Central memory CD8-positive, alpha-beta T cell (primary cell): ENCODE measurements at regions not wholly inside any gene's neighbourhood (a gene's known extent, or its start where the extent isn't known, plus 50 kb on each side); places are given as distances from the start of the nearest gene placed in this dataset.

Experiments
- ATAC-seq: fragments of 150-1000 bp; cut with Tn5 transposase; replicated peaks from 2 replicates; pipeline ENCODE4 v1.10.0; 2022; ENCODE audit warnings: mild to moderate bottlenecking, moderate FRiP score, moderate number of reproducible peaks; ENCODE audit not compliant: poor library complexity, severe bottlenecking; ENCODE audit errors: extremely low read depth
- DNase-seq, 2 donors: peaks; one replicate each; pipeline ENCODE4 v3.0.0; 2021; ENCODE audit warnings: low spot score in 2 of 2
- H3K27ac Mint-ChIP-seq: one replicate; pipeline ENCODE4 v1.8.0; 2022; ENCODE audit warnings: low read depth, mild to moderate bottlenecking, moderate library complexity, mixed read lengths
- H3K27me3 Mint-ChIP-seq: one replicate; pipeline ENCODE4 v1.8.0; 2022; ENCODE audit warnings: mixed read lengths
- H3K36me3 Mint-ChIP-seq: one replicate; pipeline ENCODE4 v1.8.0; 2022; ENCODE audit warnings: mild to moderate bottlenecking, moderate library complexity, mixed read lengths; ENCODE audit not compliant: insufficient read depth
- H3K4me1 Mint-ChIP-seq: one replicate; pipeline ENCODE4 v1.8.0; 2022; ENCODE audit warnings: mixed read lengths
- H3K4me3 Mint-ChIP-seq: one replicate; pipeline ENCODE4 v1.8.0; 2022; ENCODE audit warnings: mild to moderate bottlenecking, moderate library complexity, mixed read lengths
- H3K9me3 Mint-ChIP-seq: one replicate; pipeline ENCODE4 v1.8.0; 2022; ENCODE audit warnings: mixed read lengths

DNA sequence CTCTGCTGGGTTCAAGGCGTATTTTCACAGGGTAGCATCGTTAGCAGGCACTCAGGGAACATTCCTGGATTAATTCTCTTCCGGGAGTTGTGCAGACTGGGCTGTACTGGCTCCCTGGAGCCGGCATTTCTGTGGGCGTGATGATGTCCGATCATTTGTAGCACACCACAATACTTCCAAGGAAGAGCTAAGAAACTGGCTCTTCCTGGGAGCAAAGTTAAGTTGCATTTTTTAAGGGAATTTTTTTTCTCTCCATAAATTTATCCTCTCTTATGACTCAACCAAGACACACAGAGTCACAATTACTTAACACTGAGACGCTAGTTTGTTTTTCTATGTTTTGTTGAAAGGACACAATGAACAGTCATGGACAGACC, 211.6 kb upstream of the FOXF1 start:
- no peak overlapping the region for H3K4me3 Mint-ChIP-seq
- H3K27me3 Mint-ChIP-seq = peaks cover 81% of the 10 kb centered on the region
- DNase-seq (no peak), ATAC-seq (no peak)
- H3K36me3 Mint-ChIP-seq = no peaks in the 10 kb centered on the region
- no peaks in the 10 kb centered on the region for H3K9me3 Mint-ChIP-seq
- no peaks in the 10 kb centered on the region for H3K4me1 Mint-ChIP-seq
- no peak overlapping the region for H3K27ac Mint-ChIP-seq

GRCh38 chr16:86299882-86300610, 210.3 kb upstream of the FOXF1 start:
- ATAC-seq = no peak
- Mint-ChIP-seq H3K27ac (no peak overlapping the region), H3K9me3 (no peaks in the 10 kb centered on the region), H3K36me3 (no peaks in the 10 kb centered on the region), H3K4me3 (no peak overlapping the region), H3K4me1 (no peaks in the 10 kb centered on the region), H3K27me3 (peaks cover 70% of the 10 kb centered on the region)
- no peak for DNase-seq

DNA sequence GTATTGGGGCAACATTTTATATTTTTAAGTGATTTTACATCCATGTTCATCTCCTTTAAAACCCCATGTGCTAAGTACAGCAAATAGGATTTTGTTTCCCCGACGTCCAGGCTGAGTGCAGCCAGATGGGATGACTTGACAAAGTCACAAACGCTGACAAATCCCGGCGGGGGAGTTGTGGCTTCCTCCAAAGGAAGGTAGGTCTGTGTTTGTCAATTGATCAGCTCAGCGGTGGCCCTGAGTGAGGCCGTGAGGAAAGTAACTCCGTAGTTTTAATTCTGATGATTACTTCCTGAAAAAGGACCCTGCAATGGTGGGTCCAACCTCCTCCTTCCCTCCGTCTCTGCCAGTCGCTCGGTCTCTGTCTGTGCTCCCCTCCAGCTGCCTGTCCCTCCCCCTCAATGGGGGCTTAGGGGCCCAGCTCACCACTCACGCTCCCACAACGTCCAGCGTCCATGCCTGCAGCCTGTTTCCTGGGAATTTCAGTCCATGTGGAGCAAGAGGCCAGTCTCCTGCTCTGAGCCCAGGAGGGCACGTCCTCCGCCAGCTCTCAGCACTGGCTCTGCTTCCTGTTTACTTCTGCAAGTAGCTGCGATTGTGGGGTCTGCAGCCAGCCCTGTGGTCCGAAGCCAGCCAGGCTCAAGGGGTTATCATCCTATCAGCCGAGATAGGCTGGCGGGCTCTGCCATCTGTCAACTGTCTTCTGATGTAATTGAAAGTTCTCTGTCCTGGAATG, 209.4 kb upstream of the FOXF1 start:
- no peaks in the 10 kb centered on the region for H3K36me3 Mint-ChIP-seq
- no peak for ATAC-seq
- no peak overlapping the region for H3K4me3 Mint-ChIP-seq
- no peak overlapping the region for H3K27ac Mint-ChIP-seq
- peaks cover 64% of the 10 kb centered on the region for H3K27me3 Mint-ChIP-seq
- no peaks in the 10 kb centered on the region for H3K4me1 Mint-ChIP-seq
- H3K9me3 Mint-ChIP-seq = no peaks in the 10 kb centered on the region
- no peak for DNase-seq

DNA sequence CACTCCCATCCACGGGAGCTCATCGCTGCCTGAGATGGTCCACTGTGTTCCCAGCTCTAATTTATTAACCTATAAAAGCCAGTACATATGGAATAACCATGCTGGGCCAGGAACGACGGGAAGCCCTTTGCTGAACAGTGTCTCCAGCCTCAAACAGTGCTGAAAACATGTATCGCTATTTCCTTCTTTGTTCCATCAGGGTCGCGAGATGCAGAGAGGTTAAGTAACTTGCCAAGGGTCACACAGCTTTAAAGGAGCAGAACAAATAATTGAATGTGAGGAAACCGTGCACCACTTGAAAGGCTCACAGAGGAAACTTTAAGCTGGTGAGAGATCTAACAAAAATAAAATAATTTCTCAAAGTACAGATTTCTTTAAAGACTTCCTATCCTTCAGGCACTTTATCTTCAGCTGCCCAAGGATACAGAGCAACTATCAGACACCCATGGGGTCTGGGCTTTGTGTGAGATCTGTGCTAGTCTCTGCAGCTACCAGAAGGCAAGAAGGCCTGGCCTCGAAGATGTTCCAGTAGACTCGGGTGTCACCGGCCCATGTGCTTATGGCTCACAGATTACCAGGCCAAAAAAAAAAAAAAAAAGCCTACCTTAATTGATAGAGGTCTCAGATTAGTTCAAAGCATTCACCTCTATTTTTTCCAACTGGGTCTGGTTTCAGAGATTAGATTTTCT, 207.8 kb upstream of the FOXF1 start:
- Mint-ChIP-seq H3K4me3 (no peak overlapping the region), H3K27me3 (peaks cover 63% of the 10 kb centered on the region), H3K27ac (no peak overlapping the region), H3K4me1 (no peaks in the 10 kb centered on the region), H3K9me3 (no peaks in the 10 kb centered on the region), H3K36me3 (no peaks in the 10 kb centered on the region)
- DNase-seq (no peak), ATAC-seq (no peak)

DNA sequence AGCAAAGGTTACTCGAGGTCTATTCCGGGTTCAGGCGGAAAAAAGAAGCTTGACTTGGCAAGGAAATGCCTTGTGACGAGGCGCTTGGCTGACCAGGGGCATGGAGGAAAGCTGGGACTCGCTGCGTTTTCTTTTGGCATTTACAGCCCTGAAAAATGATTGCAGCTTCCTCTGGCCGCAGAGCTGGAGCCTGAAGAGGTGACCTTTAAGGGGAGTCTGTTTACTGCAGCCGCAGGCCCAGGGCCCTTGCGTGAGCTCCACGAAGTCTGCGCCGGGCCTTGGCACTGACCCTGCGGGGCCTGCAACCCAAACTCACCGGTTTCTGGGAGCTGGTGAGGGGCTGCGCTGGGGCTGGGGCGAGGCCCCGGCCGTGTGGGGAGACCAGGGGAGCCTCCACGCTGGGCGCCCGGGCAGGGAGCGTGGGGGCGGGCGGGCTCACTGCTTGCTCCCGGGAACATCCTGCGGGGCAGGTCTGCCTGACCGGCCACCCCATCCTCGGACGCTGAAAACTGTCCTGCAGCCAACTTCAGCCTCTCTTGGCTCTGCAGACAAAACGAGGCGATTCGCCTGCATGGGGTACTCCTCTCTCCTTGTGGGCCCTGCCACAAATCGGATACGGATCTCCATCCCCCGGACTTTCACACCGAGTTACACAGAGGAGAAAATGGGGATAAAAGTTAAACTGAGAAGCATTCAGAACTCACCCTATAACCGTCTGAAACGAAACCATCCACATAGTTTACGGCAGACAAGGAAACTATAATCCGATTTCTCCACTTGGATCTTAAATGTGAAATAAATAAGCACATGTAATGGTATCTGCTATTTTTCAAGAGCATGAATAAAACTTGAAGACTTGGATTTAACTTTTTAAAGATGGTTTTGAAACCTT, 206.3 kb upstream of the FOXF1 start:
- Mint-ChIP-seq H3K9me3 (no peaks in the 10 kb centered on the region), H3K4me1 (no peaks in the 10 kb centered on the region), H3K27ac (no peak overlapping the region), H3K4me3 (no peak overlapping the region), H3K27me3 (peaks cover 58% of the 10 kb centered on the region), H3K36me3 (no peaks in the 10 kb centered on the region)
- DNase-seq (no peak), ATAC-seq (no peak)

- peaks cover 54% of the 10 kb centered on the region for H3K27me3 Mint-ChIP-seq
- no peaks in the 10 kb centered on the region for H3K9me3 Mint-ChIP-seq
Measured at GRCh38 chr16:86304868-86305267, 205.5 kb upstream of the FOXF1 start.

DNA sequence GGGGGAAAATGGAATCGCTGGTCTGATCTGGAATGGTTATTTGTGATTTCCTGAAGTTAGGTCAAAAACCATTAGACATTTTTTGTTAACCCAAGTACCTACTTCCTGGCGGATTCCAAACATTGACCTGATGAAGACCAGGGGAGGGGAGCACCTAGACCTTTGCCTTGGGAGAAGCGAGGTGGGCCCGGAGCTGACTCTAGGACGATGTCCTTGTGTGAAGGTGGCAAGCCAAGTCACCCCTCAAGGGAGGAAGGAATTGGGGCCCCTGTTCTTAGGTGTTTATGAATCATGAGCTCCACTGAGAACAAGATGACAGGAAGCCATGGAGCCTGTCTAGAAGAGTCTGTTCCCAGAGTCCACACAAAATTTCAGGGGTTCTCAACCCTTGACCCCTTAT, 204.9 kb upstream of the FOXF1 start:
- DNase-seq = no peak
- H3K27me3 Mint-ChIP-seq = peaks cover 49% of the 10 kb centered on the region
- peaks cover 3% of the 10 kb centered on the region for H3K36me3 Mint-ChIP-seq
- H3K27ac Mint-ChIP-seq = no peak overlapping the region
- H3K4me3 Mint-ChIP-seq = no peak overlapping the region
- no peaks in the 10 kb centered on the region for H3K4me1 Mint-ChIP-seq
- no peaks in the 10 kb centered on the region for H3K9me3 Mint-ChIP-seq
- ATAC-seq = no peak

More at GRCh38 chr16:86304868-86305267, 205.5 kb upstream of the FOXF1 start:
- H3K27ac Mint-ChIP-seq = no peak overlapping the region
- no peaks in the 10 kb centered on the region for H3K36me3 Mint-ChIP-seq
- H3K4me3 Mint-ChIP-seq = no peak overlapping the region
- H3K4me1 Mint-ChIP-seq = no peaks in the 10 kb centered on the region
- DNase-seq (no peak), ATAC-seq (no peak)

GRCh38 chr16:86306011-86306644, 204.2 kb upstream of the FOXF1 start:
- peaks cover 49% of the 10 kb centered on the region for H3K27me3 Mint-ChIP-seq
- peaks cover 3% of the 10 kb centered on the region for H3K36me3 Mint-ChIP-seq
- H3K4me1 Mint-ChIP-seq = no peaks in the 10 kb centered on the region
- no peaks in the 10 kb centered on the region for H3K9me3 Mint-ChIP-seq
- H3K4me3 Mint-ChIP-seq = no peak overlapping the region
- ATAC-seq = no peak
- no peak overlapping the region for H3K27ac Mint-ChIP-seq
- DNase-seq = no peak

DNA sequence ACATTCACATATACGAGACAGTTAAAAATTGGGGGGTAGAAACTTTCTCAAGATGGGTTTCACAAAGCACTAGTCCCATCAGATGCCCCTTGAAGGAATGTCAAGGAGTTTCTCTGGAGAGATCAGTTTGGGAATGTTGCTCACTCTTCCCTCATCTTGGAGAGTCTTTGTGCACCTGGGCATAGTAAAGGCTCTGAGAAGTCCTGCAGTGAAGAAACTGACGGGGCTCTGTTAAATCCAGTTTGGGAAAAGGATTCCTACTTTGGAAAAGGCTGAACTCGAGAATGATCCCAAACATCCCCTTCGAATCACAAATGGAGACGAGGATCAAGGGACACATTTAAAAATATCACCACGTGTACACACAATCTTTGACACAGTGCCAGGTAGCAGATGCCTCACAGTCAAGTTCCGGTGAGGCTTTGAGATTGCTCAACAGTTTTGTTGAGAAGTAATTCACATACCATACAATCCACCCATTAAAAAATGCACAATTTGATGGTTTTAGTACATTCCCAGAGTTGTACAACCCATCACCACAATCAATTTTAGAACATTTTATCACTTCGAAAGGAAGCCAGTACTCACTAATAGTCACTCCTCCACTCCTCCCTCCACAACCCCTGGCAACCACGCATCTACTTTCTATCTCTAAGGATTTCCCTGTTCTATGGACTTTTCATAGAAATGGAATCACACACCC, 203.4 kb upstream of the FOXF1 start:
- H3K4me1 Mint-ChIP-seq = no peaks in the 10 kb centered on the region
- no peak overlapping the region for H3K27ac Mint-ChIP-seq
- no peak overlapping the region for H3K4me3 Mint-ChIP-seq
- H3K27me3 Mint-ChIP-seq = peaks cover 48% of the 10 kb centered on the region
- DNase-seq = no peak
- peaks cover 3% of the 10 kb centered on the region for H3K36me3 Mint-ChIP-seq
- no peaks in the 10 kb centered on the region for H3K9me3 Mint-ChIP-seq
- ATAC-seq = no peak

DNA sequence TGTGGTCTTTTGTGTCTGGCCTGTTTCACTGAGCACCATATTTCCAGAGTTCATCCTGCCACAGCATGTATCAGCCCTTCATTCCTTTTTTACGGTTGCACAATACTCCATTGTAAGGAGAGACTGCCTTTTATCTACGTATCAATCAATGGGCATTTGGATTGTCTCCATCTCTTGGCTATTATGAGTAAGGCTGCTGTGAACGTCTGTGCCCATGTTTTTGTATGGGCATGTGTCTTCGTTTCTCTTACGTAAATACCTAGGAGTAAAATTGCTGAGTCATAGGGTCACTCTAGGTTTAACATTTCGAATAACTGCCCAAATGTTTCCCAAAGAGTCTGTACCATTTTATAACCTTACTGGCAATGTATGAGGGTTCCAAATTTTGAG, 202.8 kb upstream of the FOXF1 start:
- H3K27me3 Mint-ChIP-seq = peaks cover 48% of the 10 kb centered on the region
- DNase-seq (no peak), ATAC-seq (no peak)
- H3K36me3 Mint-ChIP-seq = peaks cover 3% of the 10 kb centered on the region
- H3K4me3 Mint-ChIP-seq = no peak overlapping the region
- H3K27ac Mint-ChIP-seq = no peak overlapping the region
- no peaks in the 10 kb centered on the region for H3K9me3 Mint-ChIP-seq
- H3K4me1 Mint-ChIP-seq = no peaks in the 10 kb centered on the region

- Mint-ChIP-seq H3K9me3 (no peaks in the 10 kb centered on the region), H3K36me3 (peaks cover 3% of the 10 kb centered on the region), H3K27ac (no peak overlapping the region), H3K27me3 (peaks cover 49% of the 10 kb centered on the region), H3K4me1 (no peaks in the 10 kb centered on the region), H3K4me3 (no peak overlapping the region)
- ATAC-seq = no peak
- DNase-seq = no peak
Measured at GRCh38 chr16:86308514-86308913, 201.8 kb upstream of the FOXF1 start.
